ENCODE measurements at regions not wholly inside any gene's neighbourhood (a gene's known extent, or its start where the extent isn't known, plus 50 kb on each side); places are given as distances from the start of the nearest gene placed in this dataset.
"Not testable (repeated sequence)": the region's sequence is repeated elsewhere in the genome, so short reads cannot be mapped to it uniquely, and the experiment has no call there.

DNA sequence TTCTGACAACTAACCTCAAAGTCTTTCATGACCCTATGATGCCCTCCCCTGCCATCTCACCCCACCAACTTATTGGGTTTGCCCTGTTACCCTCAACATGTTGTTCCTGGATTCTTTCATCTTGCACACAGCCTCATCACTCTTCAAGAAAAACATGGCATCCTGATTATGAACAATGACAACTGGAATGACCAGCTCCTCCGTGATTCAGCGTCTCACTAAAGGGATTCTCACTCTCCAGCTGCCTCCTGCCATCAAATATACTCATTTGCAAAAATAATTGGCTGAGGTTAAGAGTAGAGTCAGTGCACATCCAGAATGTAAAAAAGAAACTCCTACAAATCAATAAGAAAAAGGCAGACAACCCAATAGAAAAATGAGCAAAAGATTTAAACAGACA, 59.7 kb upstream of the MDGA1 start:
- no peak overlapping the region for H3K14ac ChIP-seq (ENCODE audit: low read length)
- no peaks in the 10 kb centered on the region for H3K27me3 ChIP-seq (ENCODE audit: insufficient read depth, low read length)
- H3K36me3 ChIP-seq (ENCODE audit: control insufficient read depth in 1 of 2, insufficient read depth in 2 of 2, low read length in 2 of 2) = no peaks in the 10 kb centered on the region
- H4K91ac ChIP-seq (ENCODE audit: low read depth, low read length) = no peak overlapping the region
- H3K4me1 ChIP-seq (ENCODE audit: control insufficient read depth in 1 of 2, insufficient read depth in 2 of 2, low read length in 2 of 2) = peaks cover 16 to 24% of the 10 kb centered on the region in 2 experiments
- peaks cover 1% of the 10 kb centered on the region for H3K79me1 ChIP-seq (ENCODE audit: low read length)
- H2BK12ac ChIP-seq (ENCODE audit: low read length) = no peak overlapping the region
- no peak overlapping the region for H3K27ac ChIP-seq (ENCODE audit: low read depth, low read length)
- no CpG with 5 or more reads among the region's 2 CpGs for WGBS (ENCODE audit: extremely low coverage, insufficient coverage, insufficient read length)
- no peak overlapping the region for H2BK120ac ChIP-seq (ENCODE audit: insufficient read depth, low read length, poor library complexity)
- no peak overlapping the region for H4K12ac ChIP-seq (ENCODE audit: low read depth, low read length)
- no peaks in the 10 kb centered on the region for H3K79me2 ChIP-seq (ENCODE audit: control insufficient read depth, insufficient read depth, low read length, poor library complexity)
- no peak overlapping the region for H2AFZ ChIP-seq (ENCODE audit: insufficient read depth, low read length, poor library complexity)
- no peak for DNase-seq
- H3K9ac ChIP-seq (ENCODE audit: low read length) = no peak overlapping the region
- H2AK5ac ChIP-seq (ENCODE audit: low read length) = no peak overlapping the region
- no peak overlapping the region for H3K4me2 ChIP-seq (ENCODE audit: low read length)
- no peak overlapping the region for H3K4ac ChIP-seq (ENCODE audit: low read depth, low read length)
- no peak overlapping the region for H3K4me3 ChIP-seq (ENCODE audit: low read depth, low read length)
- H4K8ac ChIP-seq (ENCODE audit: low read depth, low read length) = no peak overlapping the region
- no peak overlapping the region for H3K18ac ChIP-seq (ENCODE audit: low read length)
- H3K9me3 ChIP-seq (ENCODE audit: insufficient read depth, low read depth, low read length) = no peaks in the 10 kb centered on the region
- no peak overlapping the region for H2BK5ac ChIP-seq (ENCODE audit: low read depth, low read length, poor library complexity)
- no peak overlapping the region for H3K23ac ChIP-seq (ENCODE audit: low read length)

DNA sequence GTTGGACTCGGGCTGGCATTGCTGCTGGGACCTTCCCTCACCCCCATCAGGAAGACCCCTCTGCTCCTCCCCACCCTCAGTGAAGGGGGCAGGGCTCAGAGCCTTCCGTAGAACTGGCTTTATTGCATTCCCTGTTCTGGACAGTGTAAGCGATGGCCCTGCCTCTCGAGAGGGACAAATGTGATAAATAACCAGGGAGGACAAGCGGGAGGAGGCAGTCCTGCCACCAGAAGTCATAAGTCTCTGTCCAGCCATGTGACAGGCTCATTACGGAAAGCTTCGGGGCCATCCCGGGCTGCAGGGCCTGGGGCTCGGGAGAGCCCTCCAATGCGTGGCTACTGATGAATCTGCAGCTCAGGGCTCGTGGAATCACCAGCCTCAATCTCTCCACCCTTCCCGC, 58.5 kb upstream of the MDGA1 start:
- Histone ChIP-seq H3K27me3 (ENCODE audit: insufficient read depth, low read length) (no peaks in the 10 kb centered on the region), H2BK5ac (ENCODE audit: low read depth, low read length, poor library complexity) (no peak overlapping the region), H4K12ac (ENCODE audit: low read depth, low read length) (no peak overlapping the region), H4K91ac (ENCODE audit: low read depth, low read length) (no peak overlapping the region), H4K8ac (ENCODE audit: low read depth, low read length) (no peak overlapping the region), H3K4ac (ENCODE audit: low read depth, low read length) (no peak overlapping the region), H3K4me3 (ENCODE audit: low read depth, low read length) (no peak overlapping the region), H3K27ac (ENCODE audit: low read depth, low read length) (no peak overlapping the region), H3K4me2 (ENCODE audit: low read length) (no peak overlapping the region), H3K79me1 (ENCODE audit: low read length) (peaks cover 1% of the 10 kb centered on the region), H2AK5ac (ENCODE audit: low read length) (no peak overlapping the region), H3K9me3 (ENCODE audit: insufficient read depth, low read depth, low read length) (no peaks in the 10 kb centered on the region), H3K36me3 (ENCODE audit: control insufficient read depth in 1 of 2, insufficient read depth in 2 of 2, low read length in 2 of 2) (no peaks in the 10 kb centered on the region), H3K9ac (ENCODE audit: low read length) (no peak overlapping the region), H2BK12ac (ENCODE audit: low read length) (no peak overlapping the region), H2AFZ (ENCODE audit: insufficient read depth, low read length, poor library complexity) (no peak overlapping the region), H3K14ac (ENCODE audit: low read length) (no peak overlapping the region), H3K23ac (ENCODE audit: low read length) (peak overlapping the region; percentile 6), H2BK120ac (ENCODE audit: insufficient read depth, low read length, poor library complexity) (no peak overlapping the region), H3K18ac (ENCODE audit: low read length) (no peak overlapping the region), H3K4me1 (ENCODE audit: control insufficient read depth in 1 of 2, insufficient read depth in 2 of 2, low read length in 2 of 2) (peaks cover 16 to 20% of the 10 kb centered on the region in 2 experiments), H3K79me2 (ENCODE audit: control insufficient read depth, insufficient read depth, low read length, poor library complexity) (no peaks in the 10 kb centered on the region)
- no CpG with 5 or more reads among the region's 12 CpGs for WGBS (ENCODE audit: extremely low coverage, insufficient coverage, insufficient read length)
- no peak for DNase-seq

DNA sequence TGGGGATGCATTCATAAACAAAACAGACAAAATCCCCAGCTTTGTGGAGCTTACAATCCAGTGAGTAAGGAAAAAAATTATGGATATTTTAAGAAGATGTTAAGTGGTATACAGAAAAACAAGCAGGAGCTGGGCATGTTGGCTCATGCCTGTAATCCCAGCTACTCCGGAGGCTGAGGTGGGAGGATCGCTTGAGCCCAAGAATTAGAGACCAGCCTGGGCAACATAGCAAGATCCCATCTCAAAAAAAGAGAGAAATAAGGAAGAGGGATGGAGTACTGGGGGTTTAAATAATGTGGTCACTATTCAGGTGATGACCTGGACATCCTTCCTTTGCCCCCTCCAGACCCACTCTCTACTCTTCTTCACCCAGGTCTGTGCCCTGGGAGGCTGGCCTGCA, 55.0 kb upstream of the MDGA1 start:
- Histone ChIP-seq H4K91ac (ENCODE audit: low read depth, low read length) (no peak overlapping the region), H3K18ac (ENCODE audit: low read length) (no peak overlapping the region), H3K79me2 (ENCODE audit: control insufficient read depth, insufficient read depth, low read length, poor library complexity) (no peaks in the 10 kb centered on the region), H3K4me3 (ENCODE audit: low read depth, low read length) (no peak overlapping the region), H3K9me3 (ENCODE audit: insufficient read depth, low read depth, low read length) (no peaks in the 10 kb centered on the region), H3K4me2 (ENCODE audit: low read length) (no peak overlapping the region), H4K12ac (ENCODE audit: low read depth, low read length) (no peak overlapping the region), H2BK12ac (ENCODE audit: low read length) (no peak overlapping the region), H3K27ac (ENCODE audit: low read depth, low read length) (no peak overlapping the region), H3K14ac (ENCODE audit: low read length) (no peak overlapping the region), H3K9ac (ENCODE audit: low read length) (no peak overlapping the region), H3K23ac (ENCODE audit: low read length) (no peak overlapping the region), H2AK5ac (ENCODE audit: low read length) (no peak overlapping the region), H2BK120ac (ENCODE audit: insufficient read depth, low read length, poor library complexity) (no peak overlapping the region), H2BK5ac (ENCODE audit: low read depth, low read length, poor library complexity) (no peak overlapping the region), H3K4ac (ENCODE audit: low read depth, low read length) (no peak overlapping the region), H2AFZ (ENCODE audit: insufficient read depth, low read length, poor library complexity) (no peak overlapping the region), H3K27me3 (ENCODE audit: insufficient read depth, low read length) (no peaks in the 10 kb centered on the region), H4K8ac (ENCODE audit: low read depth, low read length) (no peak overlapping the region), H3K4me1 (ENCODE audit: control insufficient read depth in 1 of 2, insufficient read depth in 2 of 2, low read length in 2 of 2) (peaks cover 6% of the 10 kb centered on the region in 2 experiments), H3K36me3 (ENCODE audit: control insufficient read depth in 1 of 2, insufficient read depth in 2 of 2, low read length in 2 of 2) (no peaks in the 10 kb centered on the region), H3K79me1 (ENCODE audit: low read length) (no peaks in the 10 kb centered on the region)
- DNase-seq = no peak
- no CpG with 5 or more reads among the region's 2 CpGs for WGBS (ENCODE audit: extremely low coverage, insufficient coverage, insufficient read length)

DNA sequence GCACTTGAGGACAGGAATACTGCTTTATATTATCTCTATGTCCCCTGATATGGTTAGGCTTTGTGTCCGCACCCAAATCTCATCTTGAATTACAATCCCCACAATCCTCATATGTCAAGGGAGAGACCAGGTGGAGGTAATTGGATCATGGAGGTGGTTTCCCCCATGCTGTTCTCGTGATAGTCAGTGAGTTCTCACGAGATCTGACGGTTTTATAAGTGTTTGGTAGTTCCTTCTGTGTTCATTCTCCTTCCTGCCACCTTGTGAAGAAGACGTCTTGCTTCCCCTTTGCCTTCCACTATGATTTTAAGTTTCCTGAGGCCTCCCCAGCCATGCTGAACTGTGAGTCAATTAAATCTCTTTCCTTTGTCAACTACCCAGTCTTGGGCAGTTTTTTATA, 51.7 kb upstream of the MDGA1 start:
- H3K27ac ChIP-seq (ENCODE audit: low read depth, low read length); DNase-seq; H3K4ac ChIP-seq (ENCODE audit: low read depth, low read length); H2BK120ac ChIP-seq (ENCODE audit: insufficient read depth, low read length, poor library complexity); H3K4me1 ChIP-seq (ENCODE audit: control insufficient read depth in 1 of 2, insufficient read depth in 2 of 2, low read length in 2 of 2); H3K79me1 ChIP-seq (ENCODE audit: low read length); H3K14ac ChIP-seq (ENCODE audit: low read length); H2AFZ ChIP-seq (ENCODE audit: insufficient read depth, low read length, poor library complexity); H2BK12ac ChIP-seq (ENCODE audit: low read length); H2BK5ac ChIP-seq (ENCODE audit: low read depth, low read length, poor library complexity); H3K79me2 ChIP-seq (ENCODE audit: control insufficient read depth, insufficient read depth, low read length, poor library complexity); H3K23ac ChIP-seq (ENCODE audit: low read length); H3K18ac ChIP-seq (ENCODE audit: low read length); H3K36me3 ChIP-seq (ENCODE audit: control insufficient read depth in 1 of 2, insufficient read depth in 2 of 2, low read length in 2 of 2); H3K4me2 ChIP-seq (ENCODE audit: low read length); H2AK5ac ChIP-seq (ENCODE audit: low read length); H4K91ac ChIP-seq (ENCODE audit: low read depth, low read length); H3K9ac ChIP-seq (ENCODE audit: low read length); H3K9me3 ChIP-seq (ENCODE audit: insufficient read depth, low read depth, low read length); H3K4me3 ChIP-seq (ENCODE audit: low read depth, low read length); H3K27me3 ChIP-seq (ENCODE audit: insufficient read depth, low read length); H4K12ac ChIP-seq (ENCODE audit: low read depth, low read length); H4K8ac ChIP-seq (ENCODE audit: low read depth, low read length): not testable (repeated sequence)
- no CpG with 5 or more reads among the region's 5 CpGs for whole genome bisulfite sequencing (ENCODE audit: extremely low coverage, insufficient coverage, insufficient read length)
